ENCODE measurements at regions not wholly inside any gene's neighbourhood (a gene's known extent, or its start where the extent isn't known, plus 50 kb on each side); places are given as distances from the start of the nearest gene placed in this dataset.

GRCh38 chr6:98574984-98575383 lies 259.4 kb upstream of the POU3F2 start:
- TF ChIP-seq CTCF (IDR thresholded peaks at IDR 0.05; ENCODE audit: low read length), result no peak
- TF ChIP-seq EZH2phosphoT487 (IDR thresholded peaks at IDR 0.05; ENCODE audit: low read length), result no peak
- TF ChIP-seq EZH2 (optimal IDR thresholded peaks at IDR 0.05; ENCODE audit: low read depth, low read length), result no peak

Data from MM.1S (cell line).